Naive B cell (primary cell): ENCODE measurements at regions not wholly inside any gene's neighbourhood (a gene's known extent, or its start where the extent isn't known, plus 50 kb on each side); places are given as distances from the start of the nearest gene placed in this dataset.

Source experiments
- ATAC-seq, 2 donors: fragments of 150-1000 bp; cut with Tn5 transposase; 2 replicates each; pipeline ENCODE4 v1.10.0; 2021; ENCODE audit warnings: low read depth in 2 of 2, mild to moderate bottlenecking in 2 of 2, moderate library complexity in 2 of 2
- DNase-seq: peaks from one replicate; pipeline ENCODE4 v3.0.0; 2022
- H3K27ac Mint-ChIP-seq, 6 donors: one replicate each; pipeline ENCODE4 v1.8.0; 2020 to 2022; ENCODE audit warnings: mild to moderate bottlenecking in 6 of 6, mixed read lengths in 6 of 6, moderate library complexity in 5 of 6, inconsistent platforms in 2 of 6
- H3K27me3 Mint-ChIP-seq, 3 donors: one replicate each; pipeline ENCODE4 v1.8.0; 2021 to 2022; ENCODE audit warnings: mixed read lengths in 3 of 3, mild to moderate bottlenecking in 1 of 3
- H3K36me3 Mint-ChIP-seq, 2 donors: one replicate each; pipeline ENCODE4 v1.8.0; 2020 to 2022; ENCODE audit warnings: mixed read lengths in 2 of 2, inconsistent platforms in 1 of 2, mild to moderate bottlenecking in 1 of 2
- H3K4me1 Mint-ChIP-seq, 3 donors: one replicate each; pipeline ENCODE4 v1.8.0; 2020 to 2022; ENCODE audit warnings: mixed read lengths in 3 of 3, inconsistent platforms in 1 of 3, mild to moderate bottlenecking in 1 of 3, moderate library complexity in 1 of 3
- H3K4me3 Mint-ChIP-seq, 8 donors: one replicate each; pipeline ENCODE4 v1.8.0; 2020 to 2022; ENCODE audit warnings: mild to moderate bottlenecking in 8 of 8, mixed read lengths in 8 of 8, moderate library complexity in 8 of 8, inconsistent platforms in 2 of 8
- H3K9me3 Mint-ChIP-seq, 7 donors: one replicate each; pipeline ENCODE4 v1.8.0; 2020 to 2022; ENCODE audit warnings: mixed read lengths in 7 of 7, mild to moderate bottlenecking in 5 of 7, inconsistent platforms in 2 of 7, moderate library complexity in 1 of 7

- Mint-ChIP-seq H3K27me3 (peaks cover 0 to 4% (median 0%) of the 10 kb centered on the region in 3 donors), H3K9me3 (peaks cover 0 to 2% (median 0%) of the 10 kb centered on the region in 7 donors), H3K4me1 (no peaks in the 10 kb centered on the region), H3K27ac (no peak overlapping the region), H3K4me3 (no peak overlapping the region), H3K36me3 (no peaks in the 10 kb centered on the region)
- ATAC-seq = no peak
- DNase-seq = no peak
Observed at GRCh38 chr1:115893545-115893944, 52.6 kb upstream of the NHLH2 start.

GRCh38 chr1:115898020-115898419, 57.1 kb upstream of the NHLH2 start:
- Mint-ChIP-seq H3K27ac (no peak overlapping the region), H3K27me3 (peaks cover 0 to 3% (median 0%) of the 10 kb centered on the region in 3 donors), H3K4me3 (no peak overlapping the region)

GRCh38 chr1:115900856-115901255, 59.9 kb upstream of the NHLH2 start:
- DNase-seq (no peak), ATAC-seq (no peak)
- H3K9me3 Mint-ChIP-seq = no peaks in the 10 kb centered on the region
- H3K36me3 Mint-ChIP-seq = no peaks in the 10 kb centered on the region
- H3K4me3 Mint-ChIP-seq = no peak overlapping the region
- H3K4me1 Mint-ChIP-seq = no peaks in the 10 kb centered on the region
- peaks cover 0 to 8% (median 3%) of the 10 kb centered on the region in 3 donors for H3K27me3 Mint-ChIP-seq
- no peak overlapping the region for H3K27ac Mint-ChIP-seq

More at GRCh38 chr1:115898020-115898419, 57.1 kb upstream of the NHLH2 start:
- DNase-seq (no peak), ATAC-seq (no peak)
- Mint-ChIP-seq H3K4me1 (no peaks in the 10 kb centered on the region), H3K9me3 (no peaks in the 10 kb centered on the region), H3K36me3 (no peaks in the 10 kb centered on the region)

- no peaks in the 10 kb centered on the region for H3K9me3 Mint-ChIP-seq
- H3K27me3 Mint-ChIP-seq = peaks cover 0 to 13% (median 9%) of the 10 kb centered on the region in 3 donors
- no peak overlapping the region for H3K27ac Mint-ChIP-seq
- H3K36me3 Mint-ChIP-seq = no peaks in the 10 kb centered on the region
- no peak for ATAC-seq
- no peak overlapping the region for H3K4me3 Mint-ChIP-seq
- no peak for DNase-seq
- no peaks in the 10 kb centered on the region for H3K4me1 Mint-ChIP-seq
Observed at GRCh38 chr1:115906627-115907026, 65.7 kb upstream of the NHLH2 start.

- no peak overlapping the region for H3K27ac Mint-ChIP-seq
- H3K4me1 Mint-ChIP-seq = no peaks in the 10 kb centered on the region
- DNase-seq = no peak
- ATAC-seq = no peak
- peaks cover 0 to 13% (median 9%) of the 10 kb centered on the region in 3 donors for H3K27me3 Mint-ChIP-seq
- no peak overlapping the region for H3K4me3 Mint-ChIP-seq
- no peaks in the 10 kb centered on the region for H3K36me3 Mint-ChIP-seq
- H3K9me3 Mint-ChIP-seq = no peaks in the 10 kb centered on the region
Observed at GRCh38 chr1:115907092-115907491, 66.2 kb upstream of the NHLH2 start.

- H3K27me3 Mint-ChIP-seq = peaks cover 0 to 13% (median 9%) of the 10 kb centered on the region in 3 donors
- H3K36me3 Mint-ChIP-seq = no peaks in the 10 kb centered on the region
- H3K27ac Mint-ChIP-seq = no peak overlapping the region
- ATAC-seq (no peak), DNase-seq (no peak)
- no peaks in the 10 kb centered on the region for H3K4me1 Mint-ChIP-seq
- H3K9me3 Mint-ChIP-seq = no peaks in the 10 kb centered on the region
- H3K4me3 Mint-ChIP-seq = no peak overlapping the region
Observed at GRCh38 chr1:115908565-115909274, 67.6 kb upstream of the SLC22A15 start.

GRCh38 chr1:115910231-115910630, 66.1 kb upstream of the SLC22A15 start:
- DNase-seq = no peak
- no peak for ATAC-seq
- Mint-ChIP-seq H3K27me3 (peaks cover 0 to 12% (median 9%) of the 10 kb centered on the region in 3 donors), H3K27ac (no peak overlapping the region), H3K36me3 (no peaks in the 10 kb centered on the region), H3K4me3 (no peak overlapping the region), H3K4me1 (no peaks in the 10 kb centered on the region), H3K9me3 (no peaks in the 10 kb centered on the region)

- DNase-seq = no peak
- ATAC-seq = no peak
- Mint-ChIP-seq H3K27ac (no peak overlapping the region), H3K27me3 (peaks cover 0 to 9% (median 5%) of the 10 kb centered on the region in 3 donors), H3K9me3 (no peaks in the 10 kb centered on the region), H3K36me3 (no peaks in the 10 kb centered on the region), H3K4me3 (no peak overlapping the region), H3K4me1 (no peaks in the 10 kb centered on the region)
Observed at GRCh38 chr1:115911294-115911693, 65.0 kb upstream of the SLC22A15 start.

- Mint-ChIP-seq H3K9me3 (no peaks in the 10 kb centered on the region), H3K27me3 (peaks cover 0 to 9% (median 5%) of the 10 kb centered on the region in 3 donors), H3K4me1 (no peaks in the 10 kb centered on the region), H3K4me3 (no peak overlapping the region), H3K27ac (no peak overlapping the region), H3K36me3 (no peaks in the 10 kb centered on the region)
- ATAC-seq (no peak), DNase-seq (no peak)
Observed at GRCh38 chr1:115912116-115912515, 64.2 kb upstream of the SLC22A15 start.

GRCh38 chr1:115922801-115923200, 53.5 kb upstream of the SLC22A15 start:
- DNase-seq (no peak), ATAC-seq (no peak)
- Mint-ChIP-seq H3K9me3 (no peaks in the 10 kb centered on the region), H3K4me3 (no peak overlapping the region), H3K4me1 (peaks cover 21 to 37% (median 28%) of the 10 kb centered on the region in 3 donors), H3K27me3 (no peaks in the 10 kb centered on the region), H3K36me3 (no peaks in the 10 kb centered on the region), H3K27ac (peak overlapping the region in 2 of 6 donors; percentile 25 to 79)

- no peaks in the 10 kb centered on the region for H3K9me3 Mint-ChIP-seq
- H3K4me3 Mint-ChIP-seq = peak overlapping the region in 2 of 8 donors; percentile 21 to 29
- ATAC-seq (no peak), DNase-seq (no peak)
- peaks cover 21 to 37% (median 28%) of the 10 kb centered on the region in 3 donors for H3K4me1 Mint-ChIP-seq
- H3K27ac Mint-ChIP-seq = peak overlapping the region in 2 of 6 donors; percentile 34 to 38
- H3K36me3 Mint-ChIP-seq = no peaks in the 10 kb centered on the region
- H3K27me3 Mint-ChIP-seq = no peaks in the 10 kb centered on the region
Observed at GRCh38 chr1:115924770-115925169, 51.5 kb upstream of the SLC22A15 start.

GRCh38 chr1:115925467-115925866, 50.8 kb upstream of the SLC22A15 start:
- peak overlapping the region in 1 of 6 donors; percentile 53 for H3K27ac Mint-ChIP-seq
- H3K4me3 Mint-ChIP-seq = no peak overlapping the region
- DNase-seq (no peak), ATAC-seq (no peak)
- peaks cover 21 to 37% (median 28%) of the 10 kb centered on the region in 3 donors for H3K4me1 Mint-ChIP-seq
- H3K27me3 Mint-ChIP-seq = no peaks in the 10 kb centered on the region
- no peaks in the 10 kb centered on the region for H3K36me3 Mint-ChIP-seq
- H3K9me3 Mint-ChIP-seq = no peaks in the 10 kb centered on the region
